Heart left ventricle (tissue), 16 donors: ENCODE measurements at regions not wholly inside any gene's neighbourhood (a gene's known extent, or its start where the extent isn't known, plus 50 kb on each side); places are given as distances from the start of the nearest gene placed in this dataset.
"Not testable (repeated sequence)": the region's sequence is repeated elsewhere in the genome, so short reads cannot be mapped to it uniquely, and the experiment has no call there.

Experiments used
- ATAC-seq, 4 donors: fragments of 200-7000 bp; cut with Tn5 transposase; one replicate each; pipeline ENCODE4 v1.9.1; 2020 to 2022; ENCODE audit warnings: moderate library complexity in 4 of 4, mild to moderate bottlenecking in 3 of 4, moderate number of reproducible peaks in 1 of 4
- DNase-seq, 5 donors: peaks; one replicate each; pipeline ENCODE4 v3.0.0-alpha.2; 2020
- H3K27ac ChIP-seq, 12 donors: fragments of 200-600 bp; sonication (generic) in 4 of 12; one replicate each; pipeline versions ENCODE4 v1.5.0 to v1.8.0; 2016 to 2022; ENCODE audit warnings: mild to moderate bottlenecking in 2 of 12
- H3K27me3 ChIP-seq, 9 donors: fragments of 200-600 bp; sonication (generic) in 2 of 9; one replicate each; pipeline versions ENCODE4 v1.5.1 to v1.8.0; 2016 to 2022; ENCODE audit warnings: mild to moderate bottlenecking in 3 of 9
- H3K36me3 ChIP-seq, 9 donors: fragments of 200-600 bp; sonication (generic) in 2 of 9; one replicate each; pipeline versions ENCODE4 v1.5.0 to v1.8.0; 2018 to 2022; ENCODE audit warnings: mild to moderate bottlenecking in 2 of 9
- H3K4me1 ChIP-seq, 12 donors: fragments of 200-600 bp; sonication (generic) in 4 of 12; one replicate each; pipeline versions ENCODE4 v1.5.0 to v1.8.0; 2016 to 2022; ENCODE audit warnings: mild to moderate bottlenecking in 3 of 12
- H3K4me3 ChIP-seq, 12 donors: fragments of 200-600 bp; sonication (generic) in 4 of 12; one replicate each; pipeline versions ENCODE4 v1.5.0 to v1.8.0; 2017 to 2022; ENCODE audit warnings: mild to moderate bottlenecking in 9 of 12, moderate library complexity in 4 of 12
- H3K9me3 ChIP-seq, 12 donors: fragments of 200-600 bp; sonication (generic) in 4 of 12; one replicate each; pipeline versions ENCODE4 v1.5.0 to v1.8.0; 2016 to 2022; ENCODE audit warnings: mild to moderate bottlenecking in 1 of 12
- CTCF ChIP-seq, 12 donors: fragments of 200-600 bp; sonication (generic) in 4 of 12; IDR thresholded peaks; one replicate each; pipeline versions ENCODE4 v1.5.0 to v1.8.0; 2018 to 2022; ENCODE audit warnings: antibody characterized with exemption in 12 of 12, mild to moderate bottlenecking in 5 of 12
- POLR2A ChIP-seq, 2 donors: fragments of 450-650 bp; IDR thresholded peaks; one replicate each; pipeline ENCODE4 v1.6.1; 2017; ENCODE audit warnings: antibody characterized with exemption in 2 of 2, mild to moderate bottlenecking in 2 of 2, moderate library complexity in 2 of 2
- WGBS, 4 donors: extraction: QIAGEN DNeasy Blood & Tissue Kit in 2 of 4; methylation state at CpG; one replicate each; pipeline versions ENCODE4 v1.1.5 to v1.1.7; 2013 to 2018; 5-methylcytosine and 5-hydroxymethylcytosine counted together
- intact Hi-C, 10 donors: fragments of 100-400 bp; cut with DNase I; formaldehyde crosslinking; loops; one replicate each; pipeline versions ENCODE4 v1.11.1 to v1.14.2; 2022
- donor health status: ischemic (EF 13 %, LVEDD 7.1; RV severe dilation, severe dysfunction).
- donor health status: healthy with polysubstance abuse.
- donor health status: DM: no; HTN: yes; CAD: no.
- donor health status: DM: no; HTN: no; CAD: no.
- donor health status: ischemic (EF 25% LVEDD 6.9; RV normal size, moderate dysfunction).
- donor health status: ischemic (EF 25% LVEDD 5.7; RV mildly dilated, moderate dysfunction).
- donor health status: healthy.
- donor health status: DM: yes; HTN: yes; CAD: no.
- donor health status: ischemic (EF 35%, LVEDD 5.7; RV mildly dilated, moderate dysfunction).
- donor health status: nonischemic (EF 11% LVEDD 7.7; RV severe dilation, severe dysfunction).
- donor health status: DM: yes; HTN: yes; CAD: no.
- donor health status: PGD.
- donor health status: ischemic (EF 29% LVEDD 5.4; RV normal size, mild dysfunction).
- donor health status: nonischemic (EF 23%, LVEDD 6.1; RV moderate dilation, normal function).

- H3K27ac ChIP-seq, result no peak overlapping the region
- no peak for TF ChIP-seq POLR2A (IDR thresholded peaks at IDR 0.05)
- no peak for TF ChIP-seq CTCF (IDR thresholded peaks at IDR 0.05)
- ATAC-seq, result peak; percentile 59 to 75 (median 72)
- H3K36me3 ChIP-seq, result no peaks in the 10 kb centered on the region
- H3K9me3 ChIP-seq, result peaks cover 0 to 57% (median 6%) of the 10 kb centered on the region in 12 donors
- no peak overlapping the region for H3K4me3 ChIP-seq
- no peaks in the 10 kb centered on the region for H3K27me3 ChIP-seq
- DNase-seq, result no peak
- H3K4me1 ChIP-seq, result no peaks in the 10 kb centered on the region
- WGBS, 4 donors, result 70 to 75% (median 71%) methylated on average over 12 of the region's 12 CpGs
- intact Hi-C loops, result no loop called here
Observed at GRCh38 chr2:89833116-89833779, 1141.8 kb downstream of the RPIA start.

- H3K9me3 ChIP-seq, result peaks cover 0 to 57% (median 6%) of the 10 kb centered on the region in 12 donors
- H3K4me3 ChIP-seq, result no peak overlapping the region
- DNase-seq, result no peak
- intact Hi-C loops, result no loop called here
- WGBS, 4 donors, result 55 to 67% (median 64%) methylated on average over 4 of the region's 4 CpGs
- no peaks in the 10 kb centered on the region for H3K36me3 ChIP-seq
- no peak overlapping the region for H3K27ac ChIP-seq
- TF ChIP-seq POLR2A (IDR thresholded peaks at IDR 0.05), result no peak
- H3K27me3 ChIP-seq, result no peaks in the 10 kb centered on the region
- no peak for ATAC-seq
- no peaks in the 10 kb centered on the region for H3K4me1 ChIP-seq
Observed at GRCh38 chr2:89833780-89834117, 1142.3 kb downstream of the RPIA start.

GRCh38 chr2:89834306-89834705 is 1142.8 kb downstream of the RPIA start:
- Histone ChIP-seq H3K36me3 (no peaks in the 10 kb centered on the region), H3K27me3 (no peaks in the 10 kb centered on the region), H3K27ac (no peak overlapping the region), H3K4me1 (no peaks in the 10 kb centered on the region), H3K9me3 (peaks cover 0 to 57% (median 6%) of the 10 kb centered on the region in 12 donors), H3K4me3 (no peak overlapping the region)
- intact Hi-C loops, result no loop called here
- no peak for TF ChIP-seq POLR2A (IDR thresholded peaks at IDR 0.05)
- no peak for TF ChIP-seq CTCF (IDR thresholded peaks at IDR 0.05)
- DNase-seq (no peak), ATAC-seq (no peak)
- 57 to 70% (median 60%) methylated on average over 7 of the region's 7 CpGs for WGBS, 4 donors

GRCh38 chr2:89836326-89836725 is 1144.9 kb downstream of the RPIA start:
- 59 to 69% (median 65%) methylated on average over 6 of the region's 6 CpGs for WGBS, 4 donors
- DNase-seq, result not testable (repeated sequence)

GRCh38 chr2:89837962-89838625 is 1146.6 kb downstream of the RPIA start:
- ATAC-seq, result peak; percentile 39 to 61 (median 50)
- no peak for TF ChIP-seq POLR2A (IDR thresholded peaks at IDR 0.05)
- TF ChIP-seq CTCF (IDR thresholded peaks at IDR 0.05), result no peak
- Histone ChIP-seq H3K27ac (no peak overlapping the region), H3K4me1 (no peaks in the 10 kb centered on the region), H3K27me3 (no peaks in the 10 kb centered on the region), H3K4me3 (no peak overlapping the region), H3K36me3 (no peaks in the 10 kb centered on the region), H3K9me3 (peaks cover 0 to 44% (median 5%) of the 10 kb centered on the region in 12 donors)
- intact Hi-C loops, result no loop called here
- 56 to 66% (median 63%) methylated on average over 11 of the region's 11 CpGs for WGBS, 4 donors
- no peak for DNase-seq

More at GRCh38 chr2:89836326-89836725, 1144.9 kb downstream of the RPIA start:
- H3K4me3 ChIP-seq, H3K36me3 ChIP-seq, H3K27me3 ChIP-seq, H3K4me1 ChIP-seq, intact Hi-C loops, H3K27ac ChIP-seq: not testable (repeated sequence)
- H3K9me3 ChIP-seq, result peaks cover 0 to 61% (median 7%) of the 10 kb centered on the region in 12 donors
- peak; percentile 69 to 84 (median 82) for ATAC-seq

GRCh38 chr2:89840175-89840574 is 1148.7 kb downstream of the RPIA start:
- H3K27me3 ChIP-seq, H3K4me1 ChIP-seq, H3K36me3 ChIP-seq, DNase-seq, H3K4me3 ChIP-seq, H3K27ac ChIP-seq, intact Hi-C loops: not testable (repeated sequence)
- peaks cover 0 to 36% (median 5%) of the 10 kb centered on the region in 12 donors for H3K9me3 ChIP-seq
- ATAC-seq, result peak; percentile 10 to 60 (median 40)
- WGBS, 4 donors, result 66 to 71% (median 67%) methylated on average over 9 of the region's 9 CpGs

GRCh38 chr2:89840781-89841475 is 1149.5 kb downstream of the RPIA start:
- 49 to 56% (median 53%) methylated on average over 10 of the region's 10 CpGs for WGBS, 4 donors

More at GRCh38 chr2:89840781-89841475, 1149.5 kb downstream of the RPIA start:
- intact Hi-C loops, H3K27ac ChIP-seq, DNase-seq, H3K4me3 ChIP-seq, H3K4me1 ChIP-seq, H3K36me3 ChIP-seq, H3K27me3 ChIP-seq: not testable (repeated sequence)
- ATAC-seq, result peak; percentile 42 to 69 (median 66)
- H3K9me3 ChIP-seq, result peaks cover 0 to 31% (median 5%) of the 10 kb centered on the region in 12 donors
